IMR-90 (cell line): ENCODE measurements at regions not wholly inside any gene's neighbourhood (a gene's known extent, or its start where the extent isn't known, plus 50 kb on each side); places are given as distances from the start of the nearest gene placed in this dataset.

ENCODE experiments used
- ATAC-seq: fragments of 200-7000 bp; cut with Tn5 transposase; 2 replicates; pipeline ENCODE4 v1.9.1; 2020; ENCODE audit warnings: low read depth, mild to moderate bottlenecking, moderate library complexity
- BruUV-seq: library from RNA; stranded (reverse); fragments of 400-500 nt; replicated peaks from 2 replicates; lab custom pipeline; 2021; lab: Mats Ljungman, UMichigan
- CTCF ChIA-PET: fragments of 300-600 bp; formaldehyde crosslinking; extraction: SDS; loops from one replicate; lab custom pipeline; 2021; ENCODE audit warnings: antibody characterized with exemption; lab: Yijun Ruan, JAX
- POLR2A ChIA-PET: fragments of 300-600 bp; sonication (Branson Sonifier 250); formaldehyde crosslinking; loops from one replicate; lab custom pipeline; 2022; ENCODE audit warnings: antibody characterized with exemption; ENCODE audit not compliant: unreplicated experiment; lab: Charles Lee
- DNase-seq: peaks from one replicate; pipeline ENCODE4 v3.0.0; 2013
- H2AFZ ChIP-seq: replicated peaks from 2 replicates; pipeline ENCODE3; 2013; ENCODE audit warnings: low read length, mild to moderate bottlenecking; ENCODE audit not compliant: poor library complexity
- H2AK5ac ChIP-seq: 2 replicates; pipeline ENCODE4 v1.6.1; 2013; ENCODE audit warnings: low read depth, low read length, inconsistent platforms
- H2AK9ac ChIP-seq: replicated peaks from 2 replicates; pipeline ENCODE3; 2013; ENCODE audit warnings: mild to moderate bottlenecking, low read depth, low read length, moderate library complexity; ENCODE audit not compliant: poor library complexity
- H2BK120ac ChIP-seq: 2 replicates; pipeline ENCODE4 v1.6.1; 2013; ENCODE audit warnings: low read depth, low read length, inconsistent platforms
- H2BK15ac ChIP-seq: 3 replicates; pipeline ENCODE4 v1.6.1; 2013; ENCODE audit warnings: low read depth, low read length, inconsistent platforms
- H2BK20ac ChIP-seq: 2 replicates; pipeline ENCODE4 v1.6.1; 2013; ENCODE audit warnings: low read depth, mild to moderate bottlenecking, inconsistent platforms, low read length, moderate library complexity
- H2BK5ac ChIP-seq: 2 replicates; pipeline ENCODE4 v1.6.1; 2013; ENCODE audit warnings: mild to moderate bottlenecking, low read depth, low read length, inconsistent platforms; ENCODE audit not compliant: poor library complexity, severe bottlenecking
- H3K14ac ChIP-seq: replicated peaks from 2 replicates; pipeline ENCODE4 v1.6.1; 2013; ENCODE audit warnings: low read depth, low read length, inconsistent platforms
- H3K18ac ChIP-seq: 2 replicates; pipeline ENCODE4 v1.6.1; 2013; ENCODE audit warnings: low read depth, low read length, control low read depth
- H3K23ac ChIP-seq: 2 replicates; pipeline ENCODE4 v1.6.1; 2013; ENCODE audit warnings: low read depth, low read length, inconsistent platforms
- H3K27ac ChIP-seq: 2 replicates; pipeline ENCODE4 v1.5.1; 2013; ENCODE audit warnings: mild to moderate bottlenecking, control low read depth, low read length; ENCODE audit not compliant: insufficient read depth
- H3K27me3 ChIP-seq: 2 replicates; pipeline ENCODE4 v1.6.1; 2013; ENCODE audit warnings: low read length; ENCODE audit not compliant: control insufficient read depth, insufficient read depth
- H3K36me3 ChIP-seq: 2 replicates; pipeline ENCODE4 v1.6.1; 2013; ENCODE audit warnings: low read length, mixed read lengths; ENCODE audit not compliant: control insufficient read depth, insufficient read depth
- H3K4ac ChIP-seq: 2 replicates; pipeline ENCODE4 v1.6.1; 2013; ENCODE audit warnings: low read depth, low read length, inconsistent platforms
- H3K4me1 ChIP-seq: 2 replicates; pipeline ENCODE4 v1.6.1; 2013; ENCODE audit warnings: low read length, mixed read lengths; ENCODE audit not compliant: control insufficient read depth, insufficient read depth
- H3K4me2 ChIP-seq: 2 replicates; pipeline ENCODE4 v1.6.1; 2013; ENCODE audit warnings: low read depth, mild to moderate bottlenecking, control low read depth, low read length, moderate library complexity
- H3K4me3 ChIP-seq: 2 replicates; pipeline ENCODE4 v1.5.1; 2013; ENCODE audit warnings: low read depth, mild to moderate bottlenecking, control low read depth, low read length, moderate library complexity; ENCODE audit not compliant: insufficient read depth
- H3K56ac ChIP-seq: 2 replicates; pipeline ENCODE4 v1.6.1; 2013; ENCODE audit warnings: low read length, inconsistent platforms; ENCODE audit not compliant: insufficient read depth; ENCODE audit errors: extremely low read depth
- H3K79me1 ChIP-seq, 2 experiments: 2 replicates each; pipeline ENCODE4 v1.6.1; 2013; ENCODE audit warnings: low read length in 2 of 2, inconsistent platforms in 1 of 2, low read depth in 1 of 2
- H3K9ac ChIP-seq: 2 replicates; pipeline ENCODE4 v1.6.1; 2013; ENCODE audit warnings: low read depth, low read length, control low read depth
- H3K9me1 ChIP-seq: 2 replicates; pipeline ENCODE4 v1.6.1; 2013; ENCODE audit warnings: low read length, inconsistent platforms; ENCODE audit not compliant: insufficient read depth
- H3K9me3 ChIP-seq: 2 replicates; pipeline ENCODE4 v1.6.1; 2013; ENCODE audit warnings: low read length; ENCODE audit not compliant: control insufficient read depth, insufficient read depth
- H4K20me1 ChIP-seq: 2 replicates; pipeline ENCODE4 v1.6.1; 2013; ENCODE audit warnings: low read length, inconsistent platforms; ENCODE audit not compliant: insufficient read depth
- H4K5ac ChIP-seq: 2 replicates; pipeline ENCODE4 v1.6.1; 2013; ENCODE audit warnings: mild to moderate bottlenecking, low read depth, low read length, control low read depth
- H4K8ac ChIP-seq, 2 experiments: 2 replicates each; pipeline ENCODE4 v1.6.1; 2013; ENCODE audit warnings: low read depth in 2 of 2, low read length in 2 of 2, control low read depth in 1 of 2, inconsistent platforms in 1 of 2
- H4K91ac ChIP-seq: 2 replicates; pipeline ENCODE4 v1.6.1; 2013; ENCODE audit warnings: low read depth, low read length, inconsistent platforms; ENCODE audit not compliant: insufficient read depth
- BHLHE40 ChIP-seq: fragments of 150-350 bp; IDR thresholded peaks from 2 replicates; pipeline ENCODE4 v1.6.1; 2016; ENCODE audit warnings: mild to moderate bottlenecking, low read depth, low read length
- CEBPB ChIP-seq: IDR thresholded peaks from 2 replicates; pipeline ENCODE4 v1.6.1; 2012; ENCODE audit warnings: low read depth, low read length, improper control_type of control experiment
- CHD1 ChIP-seq: IDR thresholded peaks from 2 replicates; pipeline ENCODE4 v1.6.1; 2012; ENCODE audit warnings: low read depth, low read length, improper control_type of control experiment
- MAZ ChIP-seq: IDR thresholded peaks from 2 replicates; pipeline ENCODE4 v1.6.1; 2012; ENCODE audit warnings: low read depth, mild to moderate bottlenecking, low read length, improper control_type of control experiment, moderate library complexity, borderline replicate concordance
- MXI1 ChIP-seq: IDR thresholded peaks from 2 replicates; pipeline ENCODE4 v1.6.1; 2012; ENCODE audit warnings: low read depth, mild to moderate bottlenecking, low read length, moderate library complexity, borderline replicate concordance
- RAD21 ChIP-seq: IDR thresholded peaks from 2 replicates; pipeline ENCODE4 v1.6.1; 2012; ENCODE audit warnings: low read length, improper control_type of control experiment
- WGBS, 2 experiments: methylation state at CpG; one replicate each; pipeline versions ENCODE4 v1.1.5 to v1.1.7; 2013; ENCODE audit warnings: missing lambda C conversion rate in 2 of 2; ENCODE audit not compliant: insufficient read length in 1 of 2; ENCODE audit errors: extremely low coverage in 2 of 2; 5-methylcytosine and 5-hydroxymethylcytosine counted together
- dilution Hi-C: fragments of 300-500 bp; cut with HindIII; formaldehyde crosslinking; loops from one replicate; pipeline ENCODE4 v1.14.3; 2018; ENCODE audit warnings: low sequenced_read_pairs; ENCODE audit not compliant: unreplicated experiment
- in situ Hi-C: fragments of 300-500 bp; cut with MboI; formaldehyde crosslinking; loops from 3 replicates; pipeline ENCODE4 v1.14.3; 2019; ENCODE audit warnings: low sequenced_read_pairs, inconsistent platforms, mixed read lengths
- intact Hi-C: fragments of 100-400 bp; cut with micrococcal nuclease; formaldehyde crosslinking; loops from 2 replicates; pipeline ENCODE4 v1.10.0; 2022
- TF ChIP-seq, protein P1 (sequence below): fragments of 150-350 bp; IDR thresholded peaks from 2 replicates; pipeline ENCODE4 v1.6.1; 2017; ENCODE audit warnings: mild to moderate bottlenecking, antibody characterized with exemption, low read length, low read depth
- TF ChIP-seq, protein P2 (sequence below): conservative IDR thresholded peaks from 2 replicates; pipeline ENCODE4 v1.5.1; 2012; ENCODE audit warnings: mild to moderate bottlenecking, low read depth, low read length, improper control_type of control experiment

DNA sequence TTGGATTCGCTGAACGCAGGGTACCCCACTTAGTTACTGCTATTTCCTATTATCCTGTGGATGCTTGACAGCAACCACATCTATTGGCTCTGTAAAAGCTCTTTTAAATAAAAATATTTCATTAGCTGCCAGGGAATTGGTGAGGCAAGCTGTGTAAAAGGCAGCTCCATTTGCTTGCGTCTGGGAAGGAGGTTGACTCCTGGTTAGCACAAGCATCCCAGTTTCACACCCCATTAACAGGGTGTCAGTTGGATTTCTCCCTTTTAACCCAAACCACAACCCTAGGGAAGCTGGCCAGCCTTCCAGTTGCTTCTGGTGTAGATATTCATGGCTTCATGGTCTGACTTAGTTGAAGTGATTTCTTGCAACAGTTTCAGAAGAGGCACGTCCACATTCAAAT lies 151.0 kb downstream of the GPBP1 start:
- Histone ChIP-seq H3K4me1 (peaks cover 14% of the 10 kb centered on the region), H4K91ac (peak overlapping the region; percentile 33; the same call in 1 of the 2 replicates), H3K18ac (peak overlapping the region; percentile 96), H3K4me2 (no peak overlapping the region), H2BK15ac (peak overlapping the region; percentile 66; the same call in 2 of the 3 replicates), H3K23ac (no peak overlapping the region), H2BK120ac (peak overlapping the region; percentile 67), H3K56ac (no peak overlapping the region), H4K8ac (peak overlapping the region; percentile 23 to 44; a peak in 2 of 4 replicates), H4K20me1 (no peaks in the 10 kb centered on the region), H3K27ac (peak overlapping the region; percentile 86; the same call in 1 of the 2 replicates), H2BK20ac (peak overlapping the region; percentile 68), H4K5ac (peak overlapping the region; percentile 62; the same call in 1 of the 2 replicates), H3K79me1 (no peaks in the 10 kb centered on the region), H3K36me3 (no peaks in the 10 kb centered on the region), H2BK5ac (no peak overlapping the region), H3K4ac (peak overlapping the region; percentile 33; the same call in 1 of the 2 replicates), H3K9me3 (no peaks in the 10 kb centered on the region; the same call in 1 of the 2 replicates), H3K9ac (peak overlapping the region; percentile 27; the same call in 1 of the 2 replicates), H3K27me3 (no peaks in the 10 kb centered on the region), H3K4me3 (no peak overlapping the region), H3K14ac (peak overlapping the region; percentile 69; the same call in 1 of the 2 replicates), H2AK9ac (no peak overlapping the region), H2AFZ (no peak overlapping the region), H2AK5ac (peak overlapping the region; percentile 21; the same call in 1 of the 2 replicates), H3K9me1 (0 out of 2 replicates have a peak, but pooled peaks cover 3% of the 10 kb centered on the region)
- dilution Hi-C loops (no loop called here), in situ Hi-C loops (no loop called here), intact Hi-C loops (no loop called here)
- POLR2A ChIA-PET, result no interaction called here
- no TSS peak for BruUV-seq
- CTCF ChIA-PET, result no interaction called here
- ATAC-seq (no peak), DNase-seq (no peak)
- TF ChIP-seq CEBPB (no peak), MXI1 (no peak), CHD1 (no peak), RAD21 (no peak), BHLHE40 (no peak), MAZ (no peak)
- TF ChIP-seq, protein P1, sequence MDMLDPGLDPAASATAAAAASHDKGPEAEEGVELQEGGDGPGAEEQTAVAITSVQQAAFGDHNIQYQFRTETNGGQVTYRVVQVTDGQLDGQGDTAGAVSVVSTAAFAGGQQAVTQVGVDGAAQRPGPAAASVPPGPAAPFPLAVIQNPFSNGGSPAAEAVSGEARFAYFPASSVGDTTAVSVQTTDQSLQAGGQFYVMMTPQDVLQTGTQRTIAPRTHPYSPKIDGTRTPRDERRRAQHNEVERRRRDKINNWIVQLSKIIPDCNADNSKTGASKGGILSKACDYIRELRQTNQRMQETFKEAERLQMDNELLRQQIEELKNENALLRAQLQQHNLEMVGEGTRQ, result no peak
- TF ChIP-seq, protein P2, sequence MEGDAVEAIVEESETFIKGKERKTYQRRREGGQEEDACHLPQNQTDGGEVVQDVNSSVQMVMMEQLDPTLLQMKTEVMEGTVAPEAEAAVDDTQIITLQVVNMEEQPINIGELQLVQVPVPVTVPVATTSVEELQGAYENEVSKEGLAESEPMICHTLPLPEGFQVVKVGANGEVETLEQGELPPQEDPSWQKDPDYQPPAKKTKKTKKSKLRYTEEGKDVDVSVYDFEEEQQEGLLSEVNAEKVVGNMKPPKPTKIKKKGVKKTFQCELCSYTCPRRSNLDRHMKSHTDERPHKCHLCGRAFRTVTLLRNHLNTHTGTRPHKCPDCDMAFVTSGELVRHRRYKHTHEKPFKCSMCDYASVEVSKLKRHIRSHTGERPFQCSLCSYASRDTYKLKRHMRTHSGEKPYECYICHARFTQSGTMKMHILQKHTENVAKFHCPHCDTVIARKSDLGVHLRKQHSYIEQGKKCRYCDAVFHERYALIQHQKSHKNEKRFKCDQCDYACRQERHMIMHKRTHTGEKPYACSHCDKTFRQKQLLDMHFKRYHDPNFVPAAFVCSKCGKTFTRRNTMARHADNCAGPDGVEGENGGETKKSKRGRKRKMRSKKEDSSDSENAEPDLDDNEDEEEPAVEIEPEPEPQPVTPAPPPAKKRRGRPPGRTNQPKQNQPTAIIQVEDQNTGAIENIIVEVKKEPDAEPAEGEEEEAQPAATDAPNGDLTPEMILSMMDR, result no peak
- no CpG with 5 or more reads among the region's 4 CpGs for WGBS, 2 experiments
